Colonic mucosa (tissue), 4 donors: ENCODE measurements at regions not wholly inside any gene's neighbourhood (a gene's known extent, or its start where the extent isn't known, plus 50 kb on each side); places are given as distances from the start of the nearest gene placed in this dataset.

Source experiments
- DNase-seq: peaks from one replicate; pipeline ENCODE4 v3.0.0-alpha.2; 2020
- H3K27ac ChIP-seq: fragments of 200-600 bp; one replicate; pipeline ENCODE4 v1.8.0; 2021
- H3K27me3 ChIP-seq: fragments of 200-600 bp; one replicate; pipeline ENCODE4 v1.8.0; 2021
- H3K36me3 ChIP-seq: fragments of 200-600 bp; one replicate; pipeline ENCODE4 v1.8.0; 2021
- H3K4me1 ChIP-seq: fragments of 200-600 bp; one replicate; pipeline ENCODE4 v1.8.0; 2021; ENCODE audit warnings: mild to moderate bottlenecking
- H3K4me3 ChIP-seq: fragments of 200-600 bp; one replicate; pipeline ENCODE4 v1.8.0; 2021
- H3K9ac ChIP-seq, 2 donors: one replicate each; pipeline ENCODE4 v1.7.0; 2013; ENCODE audit warnings: control low read depth in 2 of 2, low read depth in 2 of 2, low read length in 2 of 2
- H3K9me3 ChIP-seq: fragments of 200-600 bp; one replicate; pipeline ENCODE4 v1.8.0; 2021
- intact Hi-C: fragments of 100-400 bp; cut with DNase I; formaldehyde crosslinking; loops from one replicate; pipeline ENCODE4 v1.14.1; 2022
- TF ChIP-seq, protein P1 (sequence below): fragments of 200-600 bp; IDR thresholded peaks from one replicate; pipeline ENCODE4 v1.8.0; 2022; ENCODE audit warnings: antibody characterized with exemption, mild to moderate bottlenecking
- donor health status: healthy.
- donor health status: DM: no; HTN: no; CAD: no.
- donor health status: DM: no; HTN: no; CAD: no.

DNA sequence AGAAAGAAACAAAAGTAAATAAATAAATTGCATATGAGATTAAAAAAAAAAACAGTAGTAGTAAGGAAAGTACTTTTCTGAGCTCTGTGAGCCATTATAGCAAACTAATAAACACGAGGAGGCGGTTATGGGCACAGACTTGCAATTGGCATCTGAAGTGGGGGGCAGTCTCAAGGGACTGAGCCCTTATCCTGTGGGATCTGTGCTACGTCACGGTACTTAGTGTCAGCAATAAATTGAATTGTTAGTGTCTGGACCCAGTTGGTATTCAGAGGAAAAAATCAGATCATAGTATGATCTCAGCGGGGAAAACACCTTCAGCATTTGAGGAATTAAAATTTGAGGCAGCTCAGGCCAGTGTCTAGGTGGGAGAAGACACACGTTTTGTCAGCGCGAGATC lies 76.6 kb upstream of the TEX51 start:
- no peak overlapping the region for H3K4me3 ChIP-seq
- DNase-seq = no peak
- TF ChIP-seq, protein P1, sequence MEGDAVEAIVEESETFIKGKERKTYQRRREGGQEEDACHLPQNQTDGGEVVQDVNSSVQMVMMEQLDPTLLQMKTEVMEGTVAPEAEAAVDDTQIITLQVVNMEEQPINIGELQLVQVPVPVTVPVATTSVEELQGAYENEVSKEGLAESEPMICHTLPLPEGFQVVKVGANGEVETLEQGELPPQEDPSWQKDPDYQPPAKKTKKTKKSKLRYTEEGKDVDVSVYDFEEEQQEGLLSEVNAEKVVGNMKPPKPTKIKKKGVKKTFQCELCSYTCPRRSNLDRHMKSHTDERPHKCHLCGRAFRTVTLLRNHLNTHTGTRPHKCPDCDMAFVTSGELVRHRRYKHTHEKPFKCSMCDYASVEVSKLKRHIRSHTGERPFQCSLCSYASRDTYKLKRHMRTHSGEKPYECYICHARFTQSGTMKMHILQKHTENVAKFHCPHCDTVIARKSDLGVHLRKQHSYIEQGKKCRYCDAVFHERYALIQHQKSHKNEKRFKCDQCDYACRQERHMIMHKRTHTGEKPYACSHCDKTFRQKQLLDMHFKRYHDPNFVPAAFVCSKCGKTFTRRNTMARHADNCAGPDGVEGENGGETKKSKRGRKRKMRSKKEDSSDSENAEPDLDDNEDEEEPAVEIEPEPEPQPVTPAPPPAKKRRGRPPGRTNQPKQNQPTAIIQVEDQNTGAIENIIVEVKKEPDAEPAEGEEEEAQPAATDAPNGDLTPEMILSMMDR = no peak

DNA sequence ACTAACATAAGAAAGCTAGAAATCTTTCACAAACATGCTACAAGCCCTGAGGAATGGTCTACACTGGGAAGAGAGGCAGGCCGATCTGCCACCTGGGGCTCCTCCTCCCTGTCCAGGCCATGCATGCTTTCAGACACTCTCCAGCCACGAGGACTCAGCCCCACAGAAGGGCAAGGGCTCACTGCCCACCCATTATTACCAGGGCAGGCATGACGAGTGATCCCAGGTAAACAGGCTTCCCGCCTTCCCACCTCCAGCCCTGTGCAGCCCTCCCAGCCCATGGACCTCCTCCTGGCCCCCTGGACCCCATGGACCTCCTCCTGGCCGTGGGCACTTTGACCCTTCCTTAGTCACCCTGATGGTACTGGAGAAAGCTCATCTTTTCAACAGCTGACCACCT lies 75.8 kb upstream of the TEX51 start:
- Histone ChIP-seq H3K27ac (no peak overlapping the region), H3K27me3 (no peaks in the 10 kb centered on the region), H3K36me3 (no peaks in the 10 kb centered on the region), H3K9me3 (no peaks in the 10 kb centered on the region), H3K4me3 (no peak overlapping the region), H3K4me1 (no peaks in the 10 kb centered on the region), H3K9ac (no peak overlapping the region)
- intact Hi-C loops = no loop called here
- DNase-seq = no peak
- TF ChIP-seq, protein P1 = no peak

More for the DNA sequence above, 76.6 kb upstream of the TEX51 start:
- H3K27me3 ChIP-seq = no peaks in the 10 kb centered on the region
- H3K27ac ChIP-seq = no peak overlapping the region
- no peak overlapping the region for H3K9ac ChIP-seq
- no peaks in the 10 kb centered on the region for H3K9me3 ChIP-seq
- no peaks in the 10 kb centered on the region for H3K36me3 ChIP-seq
- intact Hi-C loops = no loop called here
- no peaks in the 10 kb centered on the region for H3K4me1 ChIP-seq

DNA sequence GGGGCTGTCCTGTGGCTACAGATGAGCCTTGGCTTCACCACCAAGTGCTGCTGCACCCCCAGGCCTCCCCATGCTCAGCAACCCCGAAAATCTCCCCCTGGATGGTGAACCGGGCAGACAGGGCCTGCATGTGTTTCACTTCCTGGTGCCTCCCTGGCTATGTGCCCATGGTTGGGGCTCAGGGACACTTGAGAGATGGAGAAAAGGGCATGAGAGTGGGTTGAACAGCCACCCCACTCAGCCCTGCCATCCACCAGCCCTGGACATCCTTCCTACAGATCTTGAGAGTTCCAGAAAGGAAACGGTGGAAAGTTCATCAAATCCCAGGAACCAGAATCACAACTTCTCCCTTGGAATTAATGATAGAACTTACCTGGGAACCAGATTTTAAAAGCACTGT lies 74.7 kb upstream of the TEX51 start:
- intact Hi-C loops = no loop called here
- H3K9me3 ChIP-seq = no peaks in the 10 kb centered on the region
- H3K9ac ChIP-seq = no peak overlapping the region
- no peak overlapping the region for H3K4me3 ChIP-seq
- no peaks in the 10 kb centered on the region for H3K36me3 ChIP-seq
- no peaks in the 10 kb centered on the region for H3K27me3 ChIP-seq
- DNase-seq = no peak
- no peaks in the 10 kb centered on the region for H3K4me1 ChIP-seq
- TF ChIP-seq, protein P1 = no peak
- no peak overlapping the region for H3K27ac ChIP-seq

DNA sequence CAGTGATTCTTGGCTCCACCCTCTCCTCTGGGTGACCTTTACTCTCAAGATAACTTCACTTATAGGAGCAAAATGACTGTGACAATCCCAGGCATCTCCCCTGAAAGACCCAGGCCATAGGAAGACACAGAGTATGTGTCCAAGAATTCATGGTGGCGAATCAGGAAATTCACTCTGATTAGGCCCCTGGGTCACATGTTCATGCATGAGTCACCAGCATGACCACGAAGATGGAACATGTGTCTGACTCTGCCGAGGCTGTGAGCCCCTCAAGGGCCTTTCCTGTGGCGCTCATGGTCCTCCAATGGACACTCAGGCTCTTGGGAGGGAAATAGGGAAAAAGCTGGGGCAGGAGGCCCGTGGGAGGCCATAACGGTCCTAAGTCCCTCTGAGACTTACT lies 74.0 kb upstream of the TEX51 start:
- Histone ChIP-seq H3K4me1 (no peaks in the 10 kb centered on the region), H3K4me3 (no peak overlapping the region), H3K36me3 (no peaks in the 10 kb centered on the region), H3K9ac (no peak overlapping the region), H3K27ac (no peak overlapping the region), H3K9me3 (no peaks in the 10 kb centered on the region), H3K27me3 (no peaks in the 10 kb centered on the region)
- TF ChIP-seq, protein P1 = no peak
- DNase-seq = no peak
- intact Hi-C loops = no loop called here

DNA sequence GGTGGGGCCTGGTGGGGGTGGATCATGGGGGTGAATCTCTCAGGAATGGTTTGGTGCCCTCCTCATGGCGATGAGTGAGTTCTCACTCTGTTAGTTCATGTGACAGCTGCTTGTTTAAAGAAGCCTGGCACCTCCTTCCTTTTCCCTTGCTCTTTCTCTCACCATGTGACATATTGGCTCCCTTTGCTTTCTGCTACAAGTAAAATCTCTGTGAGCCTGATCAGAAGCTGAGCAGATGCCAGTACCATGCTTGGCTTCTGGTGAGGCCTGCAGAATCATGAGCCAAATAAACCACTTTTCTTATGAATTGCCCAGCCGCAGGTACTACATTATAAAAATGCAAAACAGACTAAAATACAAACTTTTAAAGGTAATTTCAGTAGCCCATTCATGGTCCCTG lies 73.4 kb upstream of the TEX51 start:
- Histone ChIP-seq H3K27me3 (no peaks in the 10 kb centered on the region), H3K27ac (no peak overlapping the region), H3K4me1 (no peaks in the 10 kb centered on the region), H3K9me3 (no peaks in the 10 kb centered on the region), H3K9ac (no peak overlapping the region), H3K36me3 (no peaks in the 10 kb centered on the region), H3K4me3 (no peak overlapping the region)
- DNase-seq = no peak
- intact Hi-C loops = no loop called here
- TF ChIP-seq, protein P1 = no peak

DNA sequence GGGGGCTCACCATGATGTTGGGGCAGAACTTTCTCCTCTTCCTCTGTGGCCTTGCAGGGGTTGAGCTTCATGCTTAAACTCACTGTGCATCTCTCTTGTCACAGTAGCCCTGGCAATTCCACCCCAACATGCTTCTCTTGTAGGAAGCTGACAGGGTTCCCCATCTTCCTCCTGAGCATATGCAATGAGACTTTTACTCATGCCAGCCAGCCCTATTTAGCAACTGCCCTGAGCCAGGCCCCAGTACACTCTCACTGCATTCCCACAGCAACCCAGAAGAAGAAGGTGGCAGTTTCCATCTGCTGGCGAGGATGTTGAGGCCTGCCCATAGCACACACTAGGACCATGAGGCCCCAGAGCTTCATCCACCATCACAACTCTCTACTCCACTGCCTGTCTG lies 72.2 kb upstream of the TEX51 start:
- Histone ChIP-seq H3K9me3 (no peaks in the 10 kb centered on the region), H3K36me3 (no peaks in the 10 kb centered on the region), H3K27me3 (no peaks in the 10 kb centered on the region), H3K9ac (no peak overlapping the region), H3K27ac (no peak overlapping the region), H3K4me3 (no peak overlapping the region), H3K4me1 (no peaks in the 10 kb centered on the region)
- TF ChIP-seq, protein P1 = no peak
- no peak for DNase-seq
- intact Hi-C loops = no loop called here
